HepG2 (cell line): ENCODE measurements at regions not wholly inside any gene's neighbourhood (a gene's known extent, or its start where the extent isn't known, plus 50 kb on each side); places are given as distances from the start of the nearest gene placed in this dataset.

Experiments
- ATAC-seq: fragments of 200-7000 bp; cut with Tn5 transposase; 3 replicates; pipeline ENCODE4 v1.9.1; 2020; ENCODE audit warnings: mild to moderate bottlenecking, moderate library complexity
- BruUV-seq: library from RNA; stranded (reverse); fragments of 400-500 nt; replicated peaks from 2 replicates; lab custom pipeline; 2021; lab: Mats Ljungman, UMichigan
- CTCF ChIA-PET: fragments of 300-600 bp; formaldehyde crosslinking; extraction: SDS; loops from one replicate; lab custom pipeline; 2021; ENCODE audit warnings: low total read pairs, inconsistent platforms, low intra/inter-chr PET ratio; lab: Yijun Ruan, JAX
- POLR2A ChIA-PET: fragments of 350-600 bp; sonication (Branson Sonifier 250); formaldehyde crosslinking; loops from one replicate; lab custom pipeline; 2020; ENCODE audit warnings: antibody characterized with exemption, inconsistent platforms; lab: Yijun Ruan, JAX
- DNase-seq: peaks from one replicate; pipeline ENCODE4 v3.0.0-alpha.2; 2015; ENCODE audit warnings: low spot score
- FAIRE-seq: peaks from 3 replicates; lab custom pipeline; 2011; peaks lifted over from hg19 to GRCh38; lab: Jason Lieb, UNC
- H2AFZ ChIP-seq: one replicate; pipeline ENCODE4 v1.6.1; 2011; ENCODE audit warnings: low read length, inconsistent platforms
- H3K27ac ChIP-seq: fragments of 300-600 bp; 3 replicates; pipeline ENCODE4 v1.8.0; 2011; ENCODE audit warnings: mixed run types, mild to moderate bottlenecking, mixed read lengths, low read length, inconsistent platforms; ENCODE audit not compliant: insufficient read depth; ENCODE audit errors: extremely low read length
- H3K27me3 ChIP-seq, 2 experiments: fragments of 200-600 bp in 1 of 2; 2 replicates in 1 of 2; 3 replicates in 1 of 2; pipeline versions ENCODE4 v1.6.0 to v1.8.0; 2011; ENCODE audit warnings: low read length in 2 of 2, mild to moderate bottlenecking in 2 of 2, moderate library complexity in 2 of 2, inconsistent platforms in 1 of 2; ENCODE audit not compliant: insufficient read depth in 2 of 2, control insufficient read depth in 1 of 2
- H3K36me3 ChIP-seq, 2 experiments: fragments of 200-600 bp in 1 of 2; replicated peaks in 1 of 2; 2 replicates in 1 of 2; 3 replicates in 1 of 2; pipeline versions ENCODE4 v1.5.1 to v1.8.0; 2011; ENCODE audit warnings: low read length in 2 of 2, inconsistent platforms in 1 of 2; ENCODE audit not compliant: insufficient read depth in 2 of 2, control insufficient read depth in 1 of 2
- H3K4me1 ChIP-seq: 2 replicates; pipeline ENCODE4 v1.5.1; 2012; ENCODE audit warnings: low read length, inconsistent platforms; ENCODE audit not compliant: insufficient read depth
- H3K4me2 ChIP-seq: 2 replicates; pipeline ENCODE4 v1.6.0; 2011; ENCODE audit warnings: low read depth, low read length, inconsistent platforms
- H3K4me3 ChIP-seq, 3 experiments: fragments of 200-600 bp in 1 of 3; sonication (generic), shearing (Covaris generic) in 1 of 3; replicated peaks in 1 of 3; 2 replicates each; pipeline ENCODE4 v1.5.1; 2011 to 2016; ENCODE audit warnings: low read length in 3 of 3, inconsistent platforms in 2 of 3, low read depth in 2 of 3, mild to moderate bottlenecking in 2 of 3, control low read depth in 1 of 3, mixed read lengths in 1 of 3; ENCODE audit not compliant: insufficient read depth in 1 of 3
- H3K79me2 ChIP-seq: one replicate; pipeline ENCODE4 v1.6.1; 2011; ENCODE audit warnings: low read length, inconsistent platforms; ENCODE audit not compliant: insufficient read depth
- H3K9ac ChIP-seq: 2 replicates; pipeline ENCODE4 v1.6.0; 2011; ENCODE audit warnings: mild to moderate bottlenecking, low read depth, low read length, inconsistent platforms; ENCODE audit not compliant: insufficient read depth
- H3K9me3 ChIP-seq: 2 replicates; pipeline ENCODE4 v1.5.1; 2012; ENCODE audit warnings: mild to moderate bottlenecking, low read length
- H4K20me1 ChIP-seq: 2 replicates; pipeline ENCODE4 v1.6.0; 2011; ENCODE audit warnings: inconsistent platforms, mild to moderate bottlenecking, low read length, moderate library complexity; ENCODE audit not compliant: insufficient read depth
- DMTF1 ChIP-seq: sonication (generic); formaldehyde crosslinking; IDR thresholded peaks from 2 replicates; pipeline ENCODE4 v1.4.0; 2020; ENCODE audit warnings: mild to moderate bottlenecking, missing genetic modification reagents
- JUNB ChIP-seq: sonication (generic); formaldehyde crosslinking; IDR thresholded peaks from 2 replicates; pipeline ENCODE4 v1.8.0; 2022; ENCODE audit warnings: missing genetic modification reagents, mild to moderate bottlenecking, borderline replicate concordance
- KAT8 ChIP-seq: IDR thresholded peaks from 2 replicates; pipeline ENCODE4 v1.6.1; 2016; ENCODE audit warnings: missing genetic modification reagents, missing compliant biosample characterization
- MED13 ChIP-seq: sonication (generic); formaldehyde crosslinking; IDR thresholded peaks from 2 replicates; pipeline ENCODE4 v1.5.0; 2020; ENCODE audit warnings: missing genetic modification reagents
- NR2F2 ChIP-seq: IDR thresholded peaks from 2 replicates; pipeline ENCODE4 v1.6.1; 2012; ENCODE audit warnings: low read depth, inconsistent platforms, borderline replicate concordance
- SRF ChIP-seq: IDR thresholded peaks from 2 replicates; pipeline ENCODE4 v1.6.1; 2011; ENCODE audit warnings: mild to moderate bottlenecking, low read depth, low read length, moderate library complexity
- TAF15 ChIP-seq: fragments of 200-400 bp; formaldehyde crosslinking; IDR thresholded peaks from one replicate; pipeline ENCODE4 v1.6.1; 2018; ENCODE audit warnings: mild to moderate bottlenecking, low read depth, low read length; ENCODE audit not compliant: poor library complexity, severe bottlenecking
- ZBTB8A ChIP-seq: sonication (generic); formaldehyde crosslinking; IDR thresholded peaks from 2 replicates; pipeline ENCODE4 v1.4.0; 2020; ENCODE audit warnings: mild to moderate bottlenecking, low read depth, missing genetic modification reagents, borderline replicate concordance
- ZNF337 ChIP-seq: sonication (generic); formaldehyde crosslinking; IDR thresholded peaks from 2 replicates; pipeline ENCODE4 v1.5.1; 2020; ENCODE audit warnings: missing genetic modification reagents, low read depth, mild to moderate bottlenecking, borderline replicate concordance
- ZNF33A ChIP-seq: sonication (generic); formaldehyde crosslinking; IDR thresholded peaks from 2 replicates; pipeline ENCODE4 v1.5.1; 2020; ENCODE audit warnings: missing genetic modification reagents, mild to moderate bottlenecking, moderate library complexity, borderline replicate concordance
- ZNF83 ChIP-seq: sonication (generic); formaldehyde crosslinking; IDR thresholded peaks from 2 replicates; pipeline ENCODE4 v1.4.0; 2020; ENCODE audit warnings: missing genetic modification reagents, mild to moderate bottlenecking, borderline replicate concordance
- ZNF841 ChIP-seq: sonication (generic); formaldehyde crosslinking; IDR thresholded peaks from 2 replicates; pipeline ENCODE4 v1.8.1; 2023; ENCODE audit warnings: missing genetic modification reagents, borderline replicate concordance
- WGBS: methylation state at CpG from one replicate; pipeline ENCODE4 v1.1.6; 2017; ENCODE audit warnings: low lambda C conversion rate; 5-methylcytosine and 5-hydroxymethylcytosine counted together
- in situ Hi-C: cut with HindIII; loops from 2 replicates; pipeline ENCODE4 v1.10.0; 2017; ENCODE audit warnings: low pct_unique_long_range_greater_than_20kb; ENCODE audit not compliant: extremely low pct_ligation_motif_present
- intact Hi-C: fragments of 100-400 bp; cut with micrococcal nuclease; formaldehyde crosslinking; loops from one replicate; pipeline ENCODE4 v1.10.0; 2022; ENCODE audit not compliant: unreplicated experiment
- TF ChIP-seq, protein P1 (sequence below): sonication (generic); formaldehyde crosslinking; IDR thresholded peaks from 2 replicates; pipeline ENCODE4 v1.4.0; 2020; ENCODE audit warnings: missing genetic modification reagents

GRCh38 chr3:106699122-106699521 is 678.1 kb upstream of the CCDC54 start (continued):
- TF ChIP-seq ZBTB8A (CRISPR knock-in tag) = no peak
- TF ChIP-seq, protein P1, sequence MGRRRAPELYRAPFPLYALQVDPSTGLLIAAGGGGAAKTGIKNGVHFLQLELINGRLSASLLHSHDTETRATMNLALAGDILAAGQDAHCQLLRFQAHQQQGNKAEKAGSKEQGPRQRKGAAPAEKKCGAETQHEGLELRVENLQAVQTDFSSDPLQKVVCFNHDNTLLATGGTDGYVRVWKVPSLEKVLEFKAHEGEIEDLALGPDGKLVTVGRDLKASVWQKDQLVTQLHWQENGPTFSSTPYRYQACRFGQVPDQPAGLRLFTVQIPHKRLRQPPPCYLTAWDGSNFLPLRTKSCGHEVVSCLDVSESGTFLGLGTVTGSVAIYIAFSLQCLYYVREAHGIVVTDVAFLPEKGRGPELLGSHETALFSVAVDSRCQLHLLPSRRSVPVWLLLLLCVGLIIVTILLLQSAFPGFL (CRISPR knock-in tag) = no peak
- TF ChIP-seq TAF15 = no peak
- no peak for TF ChIP-seq DMTF1 (CRISPR knock-in tag)
- no peak for TF ChIP-seq ZNF33A (CRISPR knock-in tag)
- no peak for TF ChIP-seq NR2F2

- no peaks in the 10 kb centered on the region for H3K4me1 ChIP-seq
- no peaks in the 10 kb centered on the region for H3K27me3 ChIP-seq
- no peaks in the 10 kb centered on the region for H3K79me2 ChIP-seq
- WGBS = 6% methylated on average over 1 of the region's 1 CpG
- no peak overlapping the region for H3K4me3 ChIP-seq
- no peak overlapping the region for H2AFZ ChIP-seq
- H3K27ac ChIP-seq = no peak overlapping the region
- TF ChIP-seq ZNF841 (CRISPR knock-in tag) = no peak
- TF ChIP-seq SRF = no peak
- no peak for TF ChIP-seq ZNF337
- no peak for TF ChIP-seq MED13 (CRISPR knock-in tag)
- TF ChIP-seq ZNF83 (CRISPR knock-in tag) = no peak
- TF ChIP-seq KAT8 (CRISPR knock-in tag) = no peak
- TF ChIP-seq JUNB (CRISPR knock-in tag) = no peak
- no peak for DNase-seq
- H3K9ac ChIP-seq = no peak overlapping the region
- H3K4me2 ChIP-seq = no peak overlapping the region
- ATAC-seq = no peak
- POLR2A ChIA-PET = no interaction called here
- no peak for FAIRE-seq
- CTCF ChIA-PET = no interaction called here
- intact Hi-C loops = no loop called here
- H4K20me1 ChIP-seq = no peaks in the 10 kb centered on the region
- no TSS peak for BruUV-seq
- H3K9me3 ChIP-seq = no peaks in the 10 kb centered on the region
- in situ Hi-C loops = no loop called here
- no peaks in the 10 kb centered on the region for H3K36me3 ChIP-seq
These were observed 676.3 kb upstream of the CCDC54 start for GRCh38 chr3:106700981-106701380.
